SKM-1 treated with dmso at 0.1 percent for 144 hours (cell line): ENCODE measurements at regions not wholly inside any gene's neighbourhood (a gene's known extent, or its start where the extent isn't known, plus 50 kb on each side); places are given as distances from the start of the nearest gene placed in this dataset.
"Not testable (repeated sequence)": the region's sequence is repeated elsewhere in the genome, so short reads cannot be mapped to it uniquely, and the experiment has no call there.

Source experiments
- DNase-seq: peaks from one replicate; lab custom pipeline; 2025; ENCODE audit not compliant: unreplicated experiment; lab: John Stamatoyannopoulos, UW

DNA sequence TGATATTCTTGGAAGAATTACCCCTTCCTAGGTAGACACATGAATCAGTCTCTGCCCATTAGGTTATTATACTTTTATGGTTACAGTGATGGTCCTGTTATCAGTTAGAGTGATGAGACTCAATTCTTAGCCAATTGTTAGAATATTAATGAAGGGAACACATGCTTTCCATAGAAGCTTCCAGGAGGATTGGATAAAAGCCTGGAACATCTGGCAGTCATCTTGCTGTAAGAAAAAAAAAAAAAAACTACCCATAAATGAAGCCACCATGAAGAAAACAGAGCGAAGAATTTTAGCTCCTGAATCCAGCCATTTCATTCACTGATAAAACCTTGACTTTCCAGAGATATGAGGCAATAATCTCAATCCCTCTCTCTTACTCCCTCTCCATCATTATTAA, 262.5 kb upstream of the GRIN3A start:
- no peak for DNase-seq

- DNase-seq = no peak
Observed at GRCh38 chr9:101999441-101999840, 261.0 kb upstream of the GRIN3A start.

DNA sequence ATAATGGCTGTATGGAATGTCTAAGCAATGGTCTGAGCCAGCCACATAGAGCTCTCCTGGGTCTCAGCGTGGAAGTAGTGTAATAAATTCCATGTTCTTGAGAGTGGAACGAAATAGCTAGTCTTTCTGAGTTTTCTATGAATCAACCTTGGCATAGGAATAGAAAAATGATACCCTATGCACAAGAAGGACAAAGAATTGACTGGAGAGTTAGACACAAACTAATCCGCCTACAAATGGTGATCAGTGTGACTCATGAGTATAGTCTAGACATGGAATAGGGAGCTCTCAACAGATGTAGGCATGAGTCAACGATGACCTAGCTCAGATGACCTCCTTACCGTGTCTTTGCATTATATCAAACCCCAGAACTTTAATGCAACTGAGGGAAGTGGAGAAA, 256.8 kb upstream of the GRIN3A start:
- no peak for DNase-seq

DNA sequence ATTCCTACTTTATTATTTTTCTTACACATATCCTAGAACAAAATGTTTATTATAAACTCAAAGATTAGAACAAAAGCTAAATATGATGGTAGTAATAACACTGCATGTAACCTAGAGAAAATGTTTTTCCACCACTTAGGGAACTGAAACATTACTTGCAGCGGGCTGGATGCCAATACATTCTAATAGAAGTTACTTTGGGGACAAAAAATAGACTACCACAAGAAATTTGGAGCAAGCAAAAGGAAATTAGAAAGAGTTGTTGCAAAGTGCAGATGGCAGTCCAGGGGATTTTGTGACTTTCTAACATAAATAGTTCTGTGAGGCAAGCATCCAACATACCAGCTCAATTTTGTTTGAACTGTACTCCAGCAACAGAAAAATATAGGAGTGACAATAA, 255.3 kb upstream of the GRIN3A start:
- no peak for DNase-seq

DNA sequence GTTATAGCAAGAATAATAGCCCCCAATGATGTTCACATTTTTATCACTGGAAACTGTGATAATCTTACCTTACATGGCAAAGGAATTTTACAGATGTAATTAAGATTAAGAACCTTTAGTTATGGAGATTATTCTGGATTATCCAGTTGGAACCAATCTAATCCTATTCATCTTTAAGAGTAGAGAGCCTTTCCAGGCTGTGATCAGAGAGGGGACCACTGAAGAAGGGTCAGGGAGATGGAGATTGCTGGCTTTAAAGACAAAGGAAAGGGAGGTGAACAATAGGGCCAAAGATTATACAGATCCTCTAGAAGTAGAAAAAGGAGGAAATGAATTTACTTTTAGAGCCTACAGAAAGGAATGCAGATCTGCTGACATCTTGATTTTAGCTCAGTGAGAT, 253.5 kb upstream of the GRIN3A start:
- no peak for DNase-seq

DNA sequence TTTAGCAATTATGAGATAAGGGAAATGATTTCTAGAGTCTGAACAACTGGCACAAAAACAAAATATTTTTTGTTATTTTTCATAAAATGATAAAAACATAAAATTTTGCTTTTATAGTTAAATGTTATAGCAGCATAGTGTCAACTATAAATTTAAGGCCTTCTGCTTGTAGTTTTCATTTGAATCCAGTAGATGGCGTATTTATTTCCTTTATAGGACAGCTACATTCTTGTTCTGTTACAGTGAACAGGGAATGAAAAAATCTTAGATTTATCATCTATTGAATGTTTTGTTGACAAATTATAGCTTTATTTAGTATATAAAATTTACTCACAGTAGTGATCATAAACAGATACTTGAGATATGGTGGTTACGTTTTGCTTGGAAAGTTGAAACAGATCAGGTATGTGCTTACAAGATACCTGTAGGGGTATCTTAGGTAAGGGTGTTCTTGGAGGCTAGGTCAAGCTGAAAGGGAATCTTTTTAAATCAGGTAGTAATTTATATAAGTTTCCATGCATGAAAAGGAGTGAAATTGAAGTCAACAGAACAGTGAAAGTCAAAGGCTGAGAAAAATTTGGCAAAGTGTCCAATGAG, 239.3 kb upstream of the GRIN3A start:
- no peak for DNase-seq

DNA sequence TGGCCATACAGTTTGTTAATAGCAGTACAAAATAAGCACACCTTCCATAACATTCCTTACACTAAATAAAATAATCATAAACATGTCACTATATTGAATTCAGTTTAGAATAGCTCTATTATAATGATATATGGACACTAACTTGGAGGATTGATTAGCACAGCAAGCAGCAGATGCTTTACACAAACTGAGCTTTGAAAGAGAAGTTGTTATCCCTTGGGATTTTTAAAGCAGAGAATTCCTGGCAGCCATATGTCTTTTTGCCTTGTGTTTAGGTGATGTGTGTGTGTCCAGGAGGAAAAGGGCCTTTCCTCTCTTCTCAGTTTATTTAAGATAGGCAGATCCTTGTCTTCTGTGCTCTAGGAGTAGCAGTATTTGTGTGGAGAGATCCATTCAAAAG, 232.2 kb upstream of the GRIN3A start:
- no peak for DNase-seq

GRCh38 chr9:101968392-101968791, 229.9 kb upstream of the GRIN3A start:
- DNase-seq = no peak

GRCh38 chr9:101966691-101967090, 228.2 kb upstream of the GRIN3A start:
- no peak for DNase-seq

- DNase-seq = no peak
Observed at GRCh38 chr9:101957705-101958104, 219.3 kb upstream of the GRIN3A start.

DNA sequence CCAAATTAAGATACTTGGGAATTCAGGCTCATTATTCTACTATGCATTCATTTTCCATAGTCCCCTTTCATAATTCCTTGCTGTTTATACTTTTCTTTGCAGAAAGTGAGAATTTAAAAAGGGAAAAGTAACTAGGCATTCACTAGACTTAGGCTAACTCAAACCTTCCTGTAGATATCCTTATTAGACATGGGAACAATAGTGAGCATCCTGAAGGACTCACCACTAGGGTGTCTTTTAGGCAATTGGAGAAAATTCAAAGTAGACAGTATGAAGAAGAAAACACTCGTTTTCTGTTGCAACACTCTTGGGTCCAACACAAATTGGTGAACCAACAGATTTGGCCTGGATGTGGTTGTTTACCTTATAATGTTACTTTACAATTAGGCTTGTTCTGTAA, 213.2 kb upstream of the GRIN3A start:
- no peak for DNase-seq

GRCh38 chr9:101931756-101932155, 193.3 kb upstream of the GRIN3A start:
- no peak for DNase-seq

DNA sequence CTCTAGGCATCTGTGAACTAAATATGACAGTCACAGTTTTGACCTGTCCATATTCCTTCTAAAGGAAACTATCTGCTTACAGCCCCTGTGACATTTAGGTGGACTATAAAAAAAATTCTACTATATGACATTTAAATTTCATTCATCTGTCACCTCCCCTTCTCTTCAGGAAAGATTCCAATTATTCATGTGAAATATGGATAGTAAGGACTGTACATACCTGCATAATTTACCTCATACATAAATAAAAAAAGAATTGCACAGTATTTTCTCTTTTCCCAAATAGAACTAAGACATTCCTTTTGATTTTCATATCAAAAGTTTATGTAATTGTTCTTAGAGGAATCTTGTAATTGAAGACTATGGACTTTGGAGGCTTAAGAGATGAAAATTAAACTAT, 192.3 kb upstream of the GRIN3A start:
- no peak for DNase-seq

GRCh38 chr9:101925498-101925897, 187.1 kb upstream of the GRIN3A start:
- DNase-seq = no peak

DNA sequence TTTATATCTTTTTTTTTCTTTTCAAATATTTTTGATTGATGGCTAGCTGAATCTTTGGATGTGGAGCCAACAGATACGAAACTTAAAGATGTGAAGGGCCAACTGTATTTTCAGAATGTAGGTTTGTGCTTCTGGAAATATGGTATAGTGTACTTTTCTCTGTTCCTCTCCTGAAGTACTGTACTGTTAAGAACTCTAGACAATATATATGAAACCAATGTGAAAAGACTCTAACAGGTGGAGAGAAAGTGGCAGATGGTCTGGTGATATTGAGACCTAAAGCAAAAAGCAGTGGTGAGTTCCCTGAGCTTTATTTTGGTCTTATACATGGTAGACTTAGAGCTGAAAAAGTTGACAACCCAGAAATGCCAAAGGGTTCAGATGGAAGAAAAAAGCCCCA, 185.0 kb upstream of the GRIN3A start:
- no peak for DNase-seq

DNA sequence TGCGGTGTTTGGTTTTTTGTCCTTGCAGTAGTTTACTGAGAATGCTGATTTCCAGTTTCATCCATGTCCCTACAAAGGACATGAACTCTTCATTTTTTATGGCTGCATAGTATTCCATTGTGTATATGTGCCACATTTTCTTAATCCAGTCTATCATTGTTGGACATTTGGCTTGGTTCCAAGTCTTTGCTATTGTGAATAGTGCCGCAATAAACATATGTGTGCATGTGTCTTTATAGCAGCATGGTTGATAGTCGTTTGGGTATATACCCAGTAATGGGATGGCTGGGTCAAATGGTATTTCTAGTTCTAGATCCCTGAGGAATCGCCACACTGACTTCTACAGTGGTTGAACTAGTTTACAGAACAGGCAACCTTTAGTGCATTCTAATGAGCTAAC, 178.5 kb upstream of the GRIN3A start:
- DNase-seq = not testable (repeated sequence)

GRCh38 chr9:101915482-101915881, 177.0 kb upstream of the GRIN3A start:
- no peak for DNase-seq

DNA sequence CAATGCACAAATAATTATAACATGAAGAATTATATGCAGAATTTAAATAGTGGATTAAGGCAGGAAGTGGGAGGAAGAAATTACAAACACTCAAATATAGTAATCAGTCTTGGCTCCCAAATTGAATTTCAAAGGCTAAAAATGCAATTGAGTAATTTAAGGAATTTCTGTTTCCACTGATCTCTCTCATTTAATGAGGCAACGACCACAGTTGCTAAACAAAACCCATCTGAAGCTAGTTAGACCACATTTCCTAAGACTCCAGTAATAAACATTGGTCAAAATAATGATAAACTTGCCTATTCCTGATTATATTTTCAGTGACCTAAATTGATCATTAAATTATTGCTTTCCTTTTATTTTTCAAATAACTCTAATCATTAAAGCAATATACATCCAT, 174.3 kb upstream of the GRIN3A start:
- no peak for DNase-seq

DNA sequence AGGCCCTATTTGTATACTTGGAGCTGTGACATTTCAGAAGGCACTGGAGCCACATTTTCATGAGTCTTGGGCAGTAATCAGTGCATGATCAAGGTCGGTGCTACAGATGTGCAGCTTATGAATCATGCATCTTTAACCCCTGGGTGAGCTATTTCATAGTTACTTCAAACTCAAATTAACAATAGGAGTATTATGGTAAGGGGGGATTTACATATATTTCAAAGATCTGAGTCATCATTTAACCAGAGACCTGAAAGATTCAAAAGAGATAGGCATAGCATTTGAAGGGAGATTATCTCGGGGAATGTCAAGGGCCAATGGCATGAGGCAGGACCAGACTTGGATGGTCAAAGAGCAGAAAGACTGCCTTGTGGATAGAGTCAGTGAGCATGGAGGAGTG, 169.0 kb upstream of the GRIN3A start:
- no peak for DNase-seq

DNA sequence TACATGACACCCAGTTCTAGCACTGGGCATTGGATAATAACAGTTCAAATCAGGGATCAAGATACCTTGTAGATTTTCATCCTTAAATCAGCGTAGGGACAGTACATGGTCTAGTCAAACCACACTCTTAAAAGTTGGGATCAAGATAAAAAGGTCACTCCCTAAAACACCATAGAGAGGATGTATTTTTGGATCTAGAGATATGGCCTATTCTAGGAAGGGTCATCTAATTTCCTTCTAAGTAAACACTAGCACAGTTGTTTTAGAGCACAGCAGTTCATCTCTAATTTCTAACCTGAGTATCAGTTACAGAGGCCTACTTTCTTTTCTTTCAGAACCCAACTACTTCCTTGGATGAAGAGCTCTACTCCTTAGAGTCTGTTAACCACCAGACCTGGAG, 166.4 kb upstream of the GRIN3A start:
- DNase-seq = no peak

DNA sequence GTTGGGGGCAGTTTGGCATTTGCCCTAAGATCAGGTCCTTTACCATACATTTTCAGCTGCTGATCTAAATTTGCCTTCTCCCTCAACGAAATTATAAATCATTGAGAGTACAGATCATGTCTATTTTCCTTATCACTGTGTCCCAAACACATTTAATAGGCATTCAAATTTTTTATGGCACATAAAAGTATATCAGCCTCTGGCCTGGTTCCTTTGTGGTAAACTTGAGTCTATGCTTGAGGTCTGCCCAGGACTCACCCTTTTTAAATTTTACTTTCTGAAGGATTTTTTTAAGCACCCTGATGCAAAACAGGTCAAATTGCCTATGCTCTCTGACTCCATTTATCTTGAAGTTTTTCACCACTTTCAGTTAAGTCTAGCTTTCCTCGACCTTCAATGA, 163.6 kb upstream of the GRIN3A start:
- DNase-seq = no peak

DNA sequence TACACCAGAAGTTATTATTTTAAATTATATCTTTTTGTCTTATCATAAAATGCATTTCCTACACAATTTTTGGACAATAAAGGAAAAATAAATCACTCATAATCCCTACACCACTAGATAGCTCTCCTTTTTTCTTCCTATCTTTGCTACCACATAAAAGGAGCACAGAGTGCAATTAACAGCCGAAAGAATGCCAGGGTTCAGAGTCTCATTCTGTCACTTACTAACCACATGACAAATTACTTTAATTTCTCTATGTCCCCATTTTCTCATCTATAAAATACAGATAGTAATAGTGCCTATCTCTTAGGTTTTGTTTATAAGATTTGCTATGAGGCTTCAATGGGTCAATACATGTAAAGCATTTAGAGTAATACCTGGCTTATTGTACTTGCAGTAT, 158.7 kb upstream of the GRIN3A start:
- DNase-seq = no peak

- DNase-seq = no peak
Observed at GRCh38 chr9:101893661-101894646, 155.5 kb upstream of the GRIN3A start.
